Fibroblast of gingiva (primary cell): ENCODE measurements at regions not wholly inside any gene's neighbourhood (a gene's known extent, or its start where the extent isn't known, plus 50 kb on each side); places are given as distances from the start of the nearest gene placed in this dataset.

ENCODE experiments used
- DNase-seq: peaks from one replicate; pipeline ENCODE4 v3.0.0-alpha.2; 2011; ENCODE audit warnings: low read depth

DNA sequence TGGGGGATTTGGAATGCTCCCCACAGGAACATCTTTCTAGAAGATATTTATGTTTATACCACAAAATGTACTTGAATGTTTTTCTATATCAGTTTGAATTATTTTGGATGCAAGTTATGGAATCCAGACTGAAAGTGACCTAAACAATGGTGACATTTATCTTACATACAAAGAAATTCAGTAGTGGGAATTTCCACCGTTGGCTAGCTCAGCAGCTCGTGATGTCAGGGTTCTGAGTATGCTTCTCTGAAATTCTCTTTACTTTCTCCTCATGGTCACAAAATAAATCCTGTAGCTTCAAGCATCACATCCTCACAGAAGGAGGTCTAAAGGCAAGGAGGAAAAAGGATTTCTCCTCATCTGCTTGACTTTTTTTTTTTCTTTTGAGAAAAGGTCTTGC is 105.3 kb downstream of the AKAIN1 start:
- no peak for DNase-seq

DNA sequence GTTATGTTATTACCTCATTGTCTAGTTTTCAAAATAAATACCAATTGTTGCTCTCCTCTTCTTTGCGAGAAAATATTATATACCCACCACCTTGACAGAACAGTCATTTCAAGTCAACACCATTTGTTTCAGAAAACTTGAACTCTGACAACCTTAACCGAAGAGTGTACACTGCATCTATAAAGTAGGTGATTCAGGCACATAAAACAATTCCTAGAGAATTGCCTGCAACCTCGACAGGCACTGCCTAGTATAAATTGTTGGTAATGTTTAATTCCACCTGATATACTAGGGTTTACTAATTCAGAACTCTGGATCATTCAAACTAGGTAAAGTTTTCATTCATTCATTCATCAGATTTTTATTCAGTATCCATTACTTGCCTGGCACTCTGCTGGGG is 121.8 kb downstream of the AKAIN1 start:
- no peak for DNase-seq

DNA sequence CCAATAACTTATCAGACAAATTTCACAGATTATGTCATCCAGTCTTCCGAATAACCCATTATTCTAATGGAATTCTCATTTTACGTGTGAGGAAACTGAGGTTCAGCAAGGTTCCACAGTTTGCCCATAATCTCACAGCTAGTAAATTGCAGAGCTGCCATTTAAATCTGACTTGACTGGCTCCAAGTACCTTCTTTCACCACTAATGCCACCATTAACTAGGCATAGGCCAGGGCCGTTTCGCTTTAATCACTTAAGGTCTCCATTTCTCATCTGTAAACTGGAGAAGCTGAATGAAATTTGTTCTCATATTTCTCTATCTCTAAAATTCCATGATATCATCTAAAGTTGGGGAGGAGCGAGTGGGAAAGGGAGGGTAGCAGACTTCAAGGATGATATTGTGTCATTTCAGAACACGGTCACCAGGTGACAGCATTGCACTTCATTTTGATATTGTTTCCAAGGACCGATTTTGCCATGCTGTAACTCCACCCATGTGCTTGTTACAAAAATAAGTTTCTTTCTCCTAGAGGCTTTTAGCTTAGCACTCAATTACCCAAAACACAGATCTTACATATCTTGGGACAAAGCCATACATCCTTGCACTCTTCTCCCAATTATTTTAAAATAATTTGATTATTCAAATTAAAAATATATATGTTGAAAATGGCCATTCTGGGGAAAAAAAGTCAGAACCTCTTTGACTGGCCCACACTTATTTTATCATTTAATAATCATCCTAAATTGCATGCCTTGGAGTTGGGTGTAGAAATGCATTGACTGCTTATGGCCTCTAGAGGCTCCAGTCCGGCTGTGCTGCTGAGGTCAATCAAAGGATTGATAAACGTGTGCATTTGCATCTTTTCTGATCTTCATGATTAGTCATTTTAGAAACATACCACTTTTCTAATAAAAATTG is 123.8 kb downstream of the AKAIN1 start:
- DNase-seq: no peak

DNA sequence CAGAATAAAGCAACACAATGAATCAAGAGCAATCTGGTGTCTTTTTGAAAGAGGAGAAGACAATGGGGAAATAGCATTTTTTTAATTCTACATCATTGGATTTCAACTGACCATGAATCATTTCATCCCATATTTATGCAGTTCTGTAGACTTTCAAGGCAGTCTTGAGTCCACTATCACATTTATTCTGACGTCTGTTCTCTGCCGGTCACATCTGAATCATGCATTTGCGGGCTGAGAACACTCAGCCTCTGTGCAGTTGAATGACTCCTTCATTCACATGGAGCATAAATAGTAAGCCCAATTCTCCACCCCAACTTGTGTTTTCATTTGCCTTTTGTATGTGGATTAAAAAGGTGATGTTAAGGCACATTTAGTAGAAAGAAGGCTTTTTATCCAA is 128.2 kb downstream of the AKAIN1 start:
- DNase-seq: no peak

DNA sequence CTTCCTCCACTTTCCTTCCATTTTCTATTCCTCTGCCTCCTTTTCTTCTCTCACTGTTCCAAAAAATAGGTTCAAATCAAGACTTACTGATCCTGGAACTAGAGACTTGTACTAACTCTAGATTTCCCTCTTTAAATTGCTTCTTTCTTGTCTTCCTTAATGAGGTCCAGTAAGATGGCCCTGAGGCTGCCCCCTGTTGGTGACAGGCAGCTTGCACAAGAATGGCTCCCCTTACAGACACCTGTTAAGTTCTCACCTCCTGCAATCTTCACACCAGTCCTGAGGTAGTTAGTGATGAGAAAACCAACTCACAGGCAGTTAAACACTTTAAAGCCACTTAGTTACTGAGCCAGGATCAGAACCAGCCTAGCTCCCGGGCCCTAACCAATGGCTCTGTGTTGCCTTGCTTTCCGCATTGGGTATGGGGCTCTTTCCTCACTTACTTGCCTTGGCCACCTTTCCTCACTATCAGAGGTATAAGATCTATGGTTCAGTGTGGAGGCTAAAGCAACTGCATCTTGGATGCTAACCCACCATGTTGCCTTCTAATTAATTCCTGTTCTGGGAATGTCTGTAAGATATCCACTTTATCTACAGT is 130.6 kb downstream of the AKAIN1 start:
- no peak for DNase-seq

DNA sequence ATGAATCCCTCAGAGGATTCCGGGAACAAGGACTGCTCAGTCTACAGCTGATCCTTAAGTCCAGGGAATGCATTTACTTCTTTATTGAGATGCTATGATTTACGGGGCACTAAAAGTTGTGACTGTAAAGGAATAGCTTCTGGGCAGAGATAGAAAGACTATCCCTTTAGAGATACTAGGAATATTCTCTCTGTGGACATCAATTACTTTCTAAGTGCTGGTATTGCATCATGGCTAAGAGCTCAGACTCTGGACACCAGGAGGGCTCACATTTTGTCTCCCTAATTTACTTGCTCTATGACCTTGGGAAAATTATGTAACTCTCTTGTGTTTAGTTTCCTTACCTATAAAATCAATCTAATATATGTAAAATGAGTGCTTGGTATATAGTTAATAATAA is 131.4 kb downstream of the AKAIN1 start:
- no peak for DNase-seq

DNA sequence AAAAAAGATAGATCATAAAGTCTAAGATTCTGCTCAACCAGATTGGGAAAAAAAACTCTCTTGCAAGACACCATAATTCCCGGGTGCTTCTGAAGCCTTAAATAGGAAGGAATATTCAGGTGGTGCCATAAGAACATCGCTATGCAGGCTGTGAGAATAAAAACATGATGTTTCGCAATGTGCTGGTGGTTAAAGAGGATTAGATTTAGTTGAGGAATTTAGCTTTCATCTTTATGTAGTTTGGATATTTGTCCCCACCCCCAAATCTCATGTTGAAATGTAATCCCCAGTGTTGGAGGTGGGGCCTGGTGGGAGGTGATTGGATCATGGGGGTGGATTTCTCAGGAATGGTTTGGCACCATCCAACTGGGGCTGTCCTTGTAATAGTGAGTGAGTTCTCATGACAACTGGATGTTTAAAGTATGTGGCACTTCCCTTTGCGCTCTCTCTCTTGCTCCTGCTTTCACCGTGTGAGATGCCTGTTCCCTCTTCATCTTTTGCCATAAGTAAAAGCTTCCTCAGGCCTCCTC is 132.2 kb downstream of the AKAIN1 start:
- no peak for DNase-seq

DNA sequence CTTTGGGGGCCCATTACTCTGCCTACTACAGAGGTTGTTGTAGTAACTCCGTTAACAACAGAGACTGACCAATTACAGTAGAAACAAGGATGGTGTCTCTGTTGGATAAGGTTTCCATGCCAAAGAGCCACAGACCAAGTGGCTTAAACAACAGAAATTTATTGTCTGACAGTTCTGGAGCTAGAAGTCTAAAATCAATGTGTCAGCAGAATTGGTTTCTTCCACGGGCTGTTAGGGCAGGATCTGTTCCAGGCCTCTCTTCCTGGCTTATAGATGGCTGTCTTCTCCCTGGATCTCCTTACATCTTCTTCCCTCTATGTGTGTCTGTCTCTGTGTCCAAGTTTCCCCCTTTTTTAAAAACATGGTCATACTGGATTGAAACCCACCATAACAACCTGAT is 135.3 kb downstream of the AKAIN1 start:
- no peak for DNase-seq

DNA sequence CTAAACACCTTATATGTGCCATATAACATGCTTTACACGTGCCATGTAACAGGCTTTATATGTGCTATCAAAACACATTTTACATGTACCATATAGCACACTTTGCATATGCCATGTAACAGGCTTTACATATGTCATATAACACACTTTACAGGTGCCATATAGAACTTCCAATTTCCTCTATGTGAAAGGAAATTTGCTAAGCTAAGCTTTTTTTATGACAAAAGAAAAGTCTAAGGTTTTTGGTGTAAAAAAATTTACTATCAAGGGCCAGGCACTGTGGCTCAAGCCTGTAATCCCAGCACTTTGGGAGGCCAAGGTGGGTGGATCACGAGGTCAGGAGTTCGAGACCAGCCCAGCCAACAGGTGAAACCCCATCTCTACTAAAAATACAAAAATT is 136.5 kb downstream of the AKAIN1 start:
- DNase-seq: no peak

DNA sequence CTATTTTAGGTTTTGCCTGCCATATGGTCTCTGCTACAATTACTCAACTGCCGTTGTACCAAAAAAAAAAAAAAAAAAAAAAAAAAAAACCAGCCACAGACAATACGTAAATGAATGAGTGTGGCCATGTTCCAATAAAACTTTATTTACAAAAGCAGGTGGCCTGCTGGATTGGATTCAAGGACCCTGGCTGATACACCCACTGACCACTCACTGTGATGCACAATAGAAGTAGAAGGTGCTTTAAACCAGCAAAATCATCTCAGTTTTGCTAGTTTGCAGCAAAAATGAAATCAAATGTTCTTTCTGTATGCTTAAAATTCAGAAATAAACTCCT is 137.4 kb downstream of the AKAIN1 start:
- no peak for DNase-seq

DNA sequence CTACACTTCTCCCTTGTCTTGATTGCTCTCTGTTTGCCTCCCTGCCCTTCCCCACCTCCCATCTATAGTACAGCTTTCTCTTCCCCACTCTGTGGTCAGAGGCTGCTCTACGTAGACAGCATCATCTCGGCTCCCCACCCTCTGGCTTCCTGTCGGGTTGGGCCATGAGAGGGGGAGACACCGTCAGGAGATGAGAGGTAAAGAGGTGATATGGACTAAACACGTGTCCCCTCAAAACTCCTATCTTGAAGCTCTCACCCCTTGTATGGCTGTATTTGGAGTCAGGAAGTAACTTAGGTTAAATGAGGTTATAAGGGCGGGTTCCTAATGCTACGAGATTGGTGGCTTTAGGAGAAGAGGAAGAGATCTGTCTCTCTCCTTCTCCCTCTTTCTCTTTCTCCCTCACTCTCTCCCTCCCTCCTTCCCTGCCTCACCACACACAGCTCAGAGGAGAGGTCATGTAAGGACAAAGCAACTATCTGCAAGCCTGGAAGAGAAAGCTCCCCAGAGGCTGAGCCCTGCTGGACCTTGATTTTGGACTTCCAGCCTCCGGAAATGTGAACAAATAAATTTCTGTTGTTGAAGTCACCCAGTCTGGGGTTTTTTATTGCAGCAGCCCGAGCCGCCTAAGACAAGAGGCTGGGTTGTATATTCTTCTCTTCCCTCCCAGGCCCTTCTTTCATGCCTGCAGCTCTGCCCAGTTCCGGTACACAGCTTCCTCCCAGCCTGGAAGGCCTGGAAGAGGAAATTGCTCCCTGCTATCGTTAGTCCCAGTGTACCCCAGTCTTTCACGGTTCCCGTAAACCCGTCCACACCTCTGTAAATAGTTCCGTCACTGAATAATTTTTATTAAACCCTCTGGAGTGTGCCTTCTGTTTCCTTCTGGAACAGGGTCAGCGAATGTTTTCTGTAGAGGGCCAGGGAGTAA is 138.0 kb downstream of the AKAIN1 start:
- DNase-seq: no peak

DNA sequence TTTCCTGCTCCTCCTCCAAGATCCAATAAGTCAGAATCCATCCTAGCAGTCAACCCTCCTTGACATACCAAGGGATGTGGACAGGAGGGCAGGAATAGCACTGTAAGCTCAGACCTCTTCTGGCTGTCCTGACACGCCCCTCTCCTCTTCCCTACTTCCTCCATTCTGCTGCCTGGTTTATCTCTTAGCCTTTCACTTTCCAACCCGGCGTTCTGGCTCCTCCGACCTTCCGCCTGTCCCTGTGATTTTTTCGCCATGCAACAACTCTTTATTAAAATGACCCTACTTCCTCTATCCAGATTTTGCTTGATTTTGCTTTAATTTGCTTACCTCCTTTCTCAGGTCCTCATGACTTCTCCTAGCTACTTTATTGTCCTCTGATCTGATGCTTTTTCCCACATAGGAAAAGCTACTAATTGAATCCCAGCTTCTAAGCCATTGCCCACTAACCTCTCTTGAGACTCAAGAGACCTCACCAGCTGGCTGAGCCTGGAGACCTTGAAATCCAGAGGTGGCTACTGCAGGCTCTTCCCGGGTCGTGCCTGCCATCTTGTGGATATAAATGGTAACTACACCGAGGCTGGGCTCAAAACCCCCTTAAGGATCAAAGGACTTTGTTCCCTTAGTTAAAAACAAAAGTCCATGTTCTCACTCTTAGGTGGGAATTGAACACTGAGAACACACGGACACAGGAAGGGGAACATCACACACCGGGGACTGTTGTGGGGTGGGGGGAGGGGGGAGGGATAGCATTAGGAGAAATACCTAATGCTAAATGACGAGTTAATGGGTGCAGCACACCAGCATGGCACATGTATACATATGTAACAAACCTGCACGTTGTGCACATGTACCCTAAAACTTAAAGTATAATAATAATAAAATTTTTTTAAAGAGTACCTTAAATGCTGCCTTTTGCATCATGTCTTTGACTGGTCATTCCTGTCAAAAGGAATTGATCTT is 139.4 kb downstream of the AKAIN1 start:
- no peak for DNase-seq

DNA sequence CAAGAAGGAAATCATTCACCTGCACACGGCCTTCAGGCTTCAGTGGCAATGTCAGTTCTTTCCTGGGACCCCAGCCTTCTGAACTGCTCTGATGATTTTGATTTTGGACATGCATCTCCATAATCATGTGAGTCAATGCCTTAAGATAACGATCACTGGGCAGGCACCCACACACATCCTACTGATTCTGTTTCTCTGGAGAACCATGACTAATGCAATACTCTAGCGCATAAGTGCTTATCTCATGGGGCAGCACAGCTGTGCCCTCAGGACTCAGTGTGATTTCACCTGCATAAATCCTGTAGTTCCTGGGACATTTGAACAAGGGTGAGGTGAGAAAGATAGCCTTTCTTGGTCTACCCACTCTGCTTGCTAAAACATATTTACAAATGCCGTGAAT is 144.6 kb downstream of the AKAIN1 start:
- no peak for DNase-seq

DNA sequence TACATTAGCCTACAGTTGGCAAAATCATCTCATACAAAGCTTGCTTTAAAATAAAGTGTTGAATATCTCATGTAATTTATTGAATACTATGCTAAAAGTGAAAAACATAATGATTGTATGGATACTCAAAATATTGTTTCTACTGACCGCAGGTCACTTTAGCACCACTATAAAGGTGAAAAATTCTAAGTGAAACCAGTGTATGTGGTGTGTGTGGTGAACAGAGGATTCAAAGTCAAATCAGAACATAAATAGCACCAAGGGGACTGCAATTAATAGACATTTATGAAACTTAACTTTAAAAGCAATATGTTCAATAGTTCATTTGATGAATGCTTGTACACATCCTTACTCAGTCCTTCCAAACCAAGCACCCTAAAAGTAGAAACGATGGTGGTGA is 145.8 kb downstream of the AKAIN1 start:
- no peak for DNase-seq

DNA sequence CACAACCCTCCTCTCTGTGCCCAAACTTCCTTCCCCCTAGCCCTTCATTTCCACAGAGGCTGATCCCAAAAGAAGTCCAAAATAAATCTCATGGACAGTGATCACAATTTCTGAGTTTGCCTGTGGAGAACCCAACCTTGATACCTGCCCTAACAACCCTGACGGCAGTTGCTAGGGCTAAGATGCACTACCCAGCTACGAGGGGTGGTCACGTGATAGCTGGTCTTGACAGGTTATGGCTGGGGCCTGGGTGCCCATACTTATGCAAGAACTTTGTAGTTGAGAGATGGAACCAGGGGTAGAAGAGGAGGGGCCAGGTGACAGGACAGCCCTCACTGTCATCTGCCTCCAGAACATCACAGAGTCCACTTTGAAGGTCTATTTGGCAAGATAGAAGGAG is 147.9 kb downstream of the AKAIN1 start:
- DNase-seq: no peak

DNA sequence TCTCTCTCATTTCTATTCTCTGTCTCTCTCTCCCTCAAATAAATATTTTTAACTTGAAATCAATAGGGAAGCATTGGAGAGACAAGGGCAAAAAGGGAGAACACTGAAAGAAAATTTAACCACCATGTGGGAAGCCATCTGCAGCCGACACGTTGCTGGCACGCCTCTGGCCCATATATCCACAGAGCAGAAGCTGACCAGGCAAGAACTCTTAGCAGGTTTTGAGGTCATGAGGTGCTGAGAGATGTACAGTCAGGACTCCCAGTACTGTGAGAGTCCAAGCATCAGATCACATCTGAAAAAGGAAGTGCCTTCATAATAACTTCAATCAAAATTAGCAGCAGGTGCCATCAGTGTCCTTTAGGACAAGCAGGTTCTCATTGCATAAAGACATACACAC is 156.6 kb downstream of the AKAIN1 start:
- DNase-seq: no peak

DNA sequence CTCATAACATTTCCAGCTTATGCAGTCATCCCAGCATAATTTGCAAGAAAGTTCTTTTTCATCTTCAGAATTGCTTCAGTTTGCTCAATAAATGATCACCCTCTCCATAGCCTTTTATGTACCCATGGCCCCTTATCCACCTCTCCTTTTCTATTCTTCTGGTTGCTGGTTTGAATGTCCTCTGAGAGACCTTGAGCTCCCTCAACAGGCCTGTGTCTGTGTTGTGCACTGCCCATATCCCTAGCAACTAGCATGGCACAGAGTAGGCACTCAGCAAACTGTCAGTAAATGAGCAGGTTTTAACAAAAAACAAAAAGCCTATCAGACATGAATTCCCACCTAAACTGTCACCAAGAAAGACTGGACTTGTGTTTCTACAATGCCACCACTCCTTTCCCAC is 160.5 kb downstream of the AKAIN1 start:
- DNase-seq: no peak

DNA sequence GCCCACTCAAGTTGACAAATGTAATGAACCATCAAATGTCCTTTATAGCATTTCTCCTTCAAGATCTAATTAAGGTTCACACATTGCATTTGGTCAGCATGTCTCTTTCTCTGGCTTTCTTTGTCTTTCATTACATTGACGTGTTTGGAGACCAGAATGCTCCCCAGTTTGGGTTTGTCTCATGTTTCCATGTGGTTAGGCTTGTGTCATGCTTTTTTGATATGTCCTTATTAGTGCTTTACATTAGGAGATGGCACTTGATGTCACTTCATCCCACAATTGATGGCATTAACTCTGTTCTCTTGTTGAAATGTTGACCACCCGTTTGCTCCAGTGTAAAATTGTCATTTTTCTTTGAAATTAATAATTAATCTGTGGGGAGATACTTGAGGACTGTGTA is 165.8 kb downstream of the AKAIN1 start:
- no peak for DNase-seq

DNA sequence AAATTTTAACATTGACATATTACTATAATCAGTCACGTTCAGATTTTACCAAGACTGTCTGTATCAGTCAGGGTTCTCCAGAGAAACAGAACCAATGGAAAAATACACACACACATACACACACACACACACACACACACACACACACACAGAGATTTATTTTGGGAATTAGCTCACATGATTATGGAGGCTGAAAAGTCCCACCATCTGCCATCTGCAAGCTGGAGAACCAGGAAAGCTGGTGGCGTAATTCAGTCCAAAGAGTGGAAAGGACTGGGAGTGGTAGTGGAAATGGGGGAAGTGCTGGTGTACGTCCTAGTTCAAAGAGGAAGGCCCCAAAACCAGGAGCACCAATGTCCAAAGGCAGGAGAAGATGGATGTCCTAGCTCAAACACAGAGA is 166.4 kb downstream of the AKAIN1 start:
- no peak for DNase-seq

DNA sequence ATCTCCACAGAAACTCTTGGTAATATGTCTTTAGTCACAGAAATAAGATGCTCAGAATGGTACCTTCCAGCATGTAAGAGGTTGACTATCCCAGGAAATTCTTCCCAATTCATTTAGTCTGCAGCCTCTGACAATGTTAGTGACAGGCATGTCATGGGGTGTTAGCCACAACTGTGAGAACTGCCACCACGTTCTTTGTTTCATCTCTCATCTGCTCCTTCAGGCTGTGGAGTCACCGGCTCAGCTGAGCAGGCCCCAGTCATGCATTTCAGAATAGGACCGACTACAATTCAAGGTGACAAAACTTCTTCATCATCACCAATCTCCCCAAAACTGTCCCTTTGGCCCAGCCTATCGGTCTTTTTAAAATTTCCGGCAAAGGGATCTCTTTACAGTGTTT is 167.5 kb downstream of the AKAIN1 start:
- no peak for DNase-seq

DNA sequence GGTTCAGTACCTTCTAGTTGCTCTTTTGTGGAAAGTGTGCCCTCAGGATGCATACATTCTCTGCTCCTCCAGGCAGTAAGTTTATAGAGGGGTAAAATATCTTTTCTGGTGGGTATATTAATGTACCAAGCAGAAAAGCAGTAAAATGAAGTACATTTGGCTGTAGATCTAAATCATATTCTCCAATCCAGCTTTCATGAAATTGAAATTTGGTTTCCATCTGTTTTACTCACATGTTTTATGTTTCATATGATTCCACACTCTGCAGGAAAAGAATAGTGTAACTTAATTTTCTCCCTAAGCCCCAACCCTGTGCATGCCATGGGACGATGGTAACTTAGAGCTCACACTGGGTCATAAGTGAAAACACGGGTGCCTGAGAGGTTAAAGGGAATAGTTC is 172.3 kb downstream of the AKAIN1 start:
- no peak for DNase-seq
